Cardiac muscle cell (in vitro differentiated cells and primary cell): ENCODE measurements at regions not wholly inside any gene's neighbourhood (a gene's known extent, or its start where the extent isn't known, plus 50 kb on each side); places are given as distances from the start of the nearest gene placed in this dataset.

ENCODE experiments used
- DNase-seq, 2 donors: peaks; one replicate each; pipeline versions ENCODE4 v3.0.0 to v3.0.0-alpha.2; 2010 to 2017; ENCODE audit warnings: low read depth in 1 of 2, low spot score in 1 of 2
- H3K27ac ChIP-seq: fragments of 200-600 bp; sonication (generic); 2 replicates; pipeline ENCODE4 v1.5.1; 2016
- H3K27me3 ChIP-seq: fragments of 200-600 bp; sonication (generic); 2 replicates; pipeline ENCODE4 v1.6.0; 2016; ENCODE audit warnings: control low read depth
- H3K36me3 ChIP-seq: fragments of 200-600 bp; sonication (generic); 2 replicates; pipeline ENCODE4 v1.5.1; 2016; ENCODE audit warnings: control low read depth
- H3K4me1 ChIP-seq: fragments of 200-600 bp; sonication (generic); 2 replicates; pipeline ENCODE4 v1.8.1; 2017; ENCODE audit warnings: low read depth, mild to moderate bottlenecking, mixed run types
- H3K4me3 ChIP-seq: fragments of 200-600 bp; sonication (generic); 2 replicates; pipeline ENCODE4 v1.5.1; 2016; ENCODE audit warnings: mild to moderate bottlenecking
- H3K9me3 ChIP-seq: fragments of 200-600 bp; sonication (generic); 2 replicates; pipeline ENCODE4 v1.5.1; 2017; ENCODE audit warnings: low read depth, mild to moderate bottlenecking, control low read depth
- CTCF ChIP-seq: IDR thresholded peaks from 2 replicates; pipeline ENCODE4 v1.5.1; 2012; ENCODE audit warnings: low read depth, mild to moderate bottlenecking, low read length

DNA sequence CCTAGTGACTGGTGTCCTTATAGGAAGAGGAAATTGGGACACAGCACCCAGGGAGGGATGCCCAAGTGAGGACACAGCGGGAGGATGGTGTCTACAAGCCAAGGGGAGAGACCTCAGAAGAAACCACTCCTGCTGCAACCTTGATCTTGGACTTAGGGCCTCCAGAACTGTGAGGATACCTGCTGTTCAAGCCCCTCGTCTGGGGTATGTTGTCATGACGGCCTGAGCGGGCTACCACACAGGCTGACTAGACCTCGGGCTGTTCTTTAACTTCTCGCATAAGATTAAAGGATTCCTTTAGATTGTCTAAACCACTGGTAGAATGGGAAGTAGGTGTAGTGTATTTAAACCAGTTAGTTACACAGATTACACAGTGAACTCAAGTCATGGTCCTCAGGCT lies 138.3 kb downstream of the ASB1 start:
- H3K36me3 ChIP-seq = no peaks in the 10 kb centered on the region
- no peaks in the 10 kb centered on the region for H3K27me3 ChIP-seq
- H3K4me1 ChIP-seq = no peaks in the 10 kb centered on the region
- H3K4me3 ChIP-seq = no peak overlapping the region
- no peak overlapping the region for H3K27ac ChIP-seq
- H3K9me3 ChIP-seq = no peaks in the 10 kb centered on the region
- TF ChIP-seq CTCF = no peak
- no peak for DNase-seq

GRCh38 chr2:238566001-238566645 lies 139.4 kb downstream of the ASB1 start:
- no peaks in the 10 kb centered on the region for H3K36me3 ChIP-seq
- no peak overlapping the region for H3K4me3 ChIP-seq
- H3K9me3 ChIP-seq = no peaks in the 10 kb centered on the region
- DNase-seq = no peak
- H3K27ac ChIP-seq = no peak overlapping the region
- no peaks in the 10 kb centered on the region for H3K27me3 ChIP-seq
- no peak for TF ChIP-seq CTCF
- no peaks in the 10 kb centered on the region for H3K4me1 ChIP-seq

GRCh38 chr2:238567067-238567855 lies 140.5 kb downstream of the ASB1 start:
- Histone ChIP-seq H3K36me3 (no peaks in the 10 kb centered on the region), H3K27me3 (no peaks in the 10 kb centered on the region), H3K9me3 (no peaks in the 10 kb centered on the region), H3K4me1 (no peaks in the 10 kb centered on the region), H3K27ac (no peak overlapping the region), H3K4me3 (no peak overlapping the region)
- no peak for DNase-seq
- no peak for TF ChIP-seq CTCF

- Histone ChIP-seq H3K9me3 (no peaks in the 10 kb centered on the region), H3K4me1 (no peaks in the 10 kb centered on the region), H3K27ac (no peak overlapping the region), H3K36me3 (no peaks in the 10 kb centered on the region), H3K27me3 (no peaks in the 10 kb centered on the region), H3K4me3 (no peak overlapping the region)
- no peak for TF ChIP-seq CTCF
- no peak for DNase-seq
Observed at GRCh38 chr2:238567996-238568395, 141.3 kb downstream of the ASB1 start.

DNA sequence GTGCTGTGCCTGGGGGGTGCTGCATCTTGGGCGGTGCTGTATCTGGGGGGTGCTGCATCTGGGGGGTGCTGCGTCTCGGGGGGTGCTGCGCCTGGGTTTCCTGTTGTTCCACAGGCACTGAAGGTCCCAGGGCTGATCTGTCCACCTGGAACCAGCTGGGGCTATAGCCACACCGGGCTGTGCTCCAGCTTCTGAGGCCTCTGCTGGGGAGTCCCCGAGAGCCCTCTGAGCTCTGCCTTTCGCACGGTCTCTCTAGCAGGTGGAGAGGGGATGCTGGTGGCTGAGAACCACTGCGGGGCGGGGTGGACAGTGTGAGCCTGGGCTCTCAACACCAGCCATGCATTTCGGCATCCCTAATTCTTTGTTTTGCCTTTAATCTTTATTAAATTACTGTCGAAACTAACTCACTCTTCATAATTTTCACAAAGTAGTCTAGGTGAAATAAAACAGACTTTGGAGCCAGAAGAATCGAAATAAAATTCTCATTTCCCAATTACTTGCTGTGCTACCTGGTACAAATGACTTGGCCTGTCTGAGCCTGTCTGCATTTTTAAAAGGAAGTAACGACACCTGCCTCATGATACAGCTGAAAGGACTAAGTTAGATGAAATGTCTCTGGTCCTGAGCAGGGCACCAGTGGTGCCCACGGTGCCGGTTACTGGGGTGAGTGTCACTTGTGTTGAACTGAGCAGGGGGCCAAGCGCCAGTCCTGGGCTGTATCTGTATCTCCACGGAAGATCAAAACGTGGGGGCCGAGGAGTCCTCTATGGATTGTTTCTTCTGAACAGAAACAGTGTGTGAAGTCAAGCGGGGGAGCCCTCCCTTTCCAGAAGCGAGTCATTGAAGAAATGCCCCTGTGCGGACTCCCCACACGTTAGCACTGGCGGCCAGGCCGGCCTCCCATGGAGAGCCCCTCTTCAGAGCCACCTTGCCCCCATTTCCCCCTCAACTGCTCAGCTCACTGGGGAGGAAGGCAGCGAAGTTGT lies 142.0 kb downstream of the ASB1 start:
- DNase-seq = no peak
- Histone ChIP-seq H3K36me3 (no peaks in the 10 kb centered on the region), H3K27me3 (no peaks in the 10 kb centered on the region), H3K4me1 (no peaks in the 10 kb centered on the region), H3K27ac (no peak overlapping the region), H3K4me3 (no peak overlapping the region), H3K9me3 (no peaks in the 10 kb centered on the region)
- no peak for TF ChIP-seq CTCF
